ENCODE measurements at regions not wholly inside any gene's neighbourhood (a gene's known extent, or its start where the extent isn't known, plus 50 kb on each side); places are given as distances from the start of the nearest gene placed in this dataset.

- TF ChIP-seq HMGXB4 (CRISPR knock-in tag; IDR thresholded peaks at IDR 0.05; ENCODE audit: borderline replicate concordance in 1 of 2, low read depth in 1 of 2) = no peak
Measured at GRCh38 chr3:5494905-5495519, 307.5 kb downstream of the EDEM1 start (continued).

GRCh38 chr3:5497497-5497896 is 310.0 kb downstream of the EDEM1 start:
- in situ Hi-C loops (cut with HindIII; ENCODE audit: extremely low pct_ligation_motif_present, low pct_unique_long_range_greater_than_20kb) = no loop called here
- BruUV-seq (replicated peaks) = no TSS peak

More at GRCh38 chr3:5497497-5497896, 310.0 kb downstream of the EDEM1 start:
- ChIA-PET POLR2A (no interaction called here), CTCF (ENCODE audit: low intra/inter-chr PET ratio, low total read pairs) (no interaction called here)
- Histone ChIP-seq H4K20me1 (ENCODE audit: insufficient read depth, low read length) (no peaks in the 10 kb centered on the region), H2AFZ (ENCODE audit: low read length) (no peak overlapping the region), H3K79me2 (ENCODE audit: insufficient read depth, low read length) (no peaks in the 10 kb centered on the region), H3K27me3 (ENCODE audit: control insufficient read depth in 1 of 2, insufficient read depth in 2 of 2, low read length in 2 of 2) (no peaks in the 10 kb centered on the region), H3K4me1 (ENCODE audit: insufficient read depth, low read length) (no peaks in the 10 kb centered on the region), H3K27ac (ENCODE audit: extremely low read length, insufficient read depth, low read length) (no peak overlapping the region), H3K4me3 (replicated peaks in 1 of 3; ENCODE audit: insufficient read depth in 1 of 3, low read depth in 2 of 3, low read length in 3 of 3) (no peak overlapping the region), H3K36me3 (replicated peaks in 1 of 2; ENCODE audit: control insufficient read depth in 1 of 2, insufficient read depth in 2 of 2, low read length in 2 of 2) (no peaks in the 10 kb centered on the region), H3K9me3 (ENCODE audit: low read length) (no peaks in the 10 kb centered on the region), H3K9ac (ENCODE audit: insufficient read depth, low read depth, low read length) (no peak overlapping the region), H3K4me2 (ENCODE audit: low read depth, low read length) (no peak overlapping the region)
- intact Hi-C loops (cut with micrococcal nuclease; ENCODE audit: unreplicated experiment) = no loop called here
- TF ChIP-seq KLF11 (CRISPR knock-in tag; IDR thresholded peaks at IDR 0.05) (no peak), RFX5 (IDR thresholded peaks at IDR 0.05; ENCODE audit: low read depth, low read length) (no peak), DBP (CRISPR knock-in tag; IDR thresholded peaks at IDR 0.05; ENCODE audit: not compliant biosample characterization) (no peak), PLSCR1 (CRISPR knock-in tag; IDR thresholded peaks at IDR 0.05; ENCODE audit: borderline replicate concordance) (no peak), SP140L (CRISPR knock-in tag; IDR thresholded peaks at IDR 0.05; ENCODE audit: borderline replicate concordance) (no peak), ZNF546 (CRISPR knock-in tag; conservative IDR thresholded peaks at IDR 0.05) (no peak), PTBP1 (IDR thresholded peaks at IDR 0.05; ENCODE audit: low read depth, low read length, poor library complexity, severe bottlenecking) (no peak), CCDC6 (CRISPR knock-in tag; IDR thresholded peaks at IDR 0.05) (no peak), TAF1 (CRISPR knock-in tag; IDR thresholded peaks at IDR 0.05) (no peak)
- FAIRE-seq (no peak), DNase-seq (ENCODE audit: low spot score) (no peak), ATAC-seq (no peak)
